ENCODE measurements at regions not wholly inside any gene's neighbourhood (a gene's known extent, or its start where the extent isn't known, plus 50 kb on each side); places are given as distances from the start of the nearest gene placed in this dataset.

DNA sequence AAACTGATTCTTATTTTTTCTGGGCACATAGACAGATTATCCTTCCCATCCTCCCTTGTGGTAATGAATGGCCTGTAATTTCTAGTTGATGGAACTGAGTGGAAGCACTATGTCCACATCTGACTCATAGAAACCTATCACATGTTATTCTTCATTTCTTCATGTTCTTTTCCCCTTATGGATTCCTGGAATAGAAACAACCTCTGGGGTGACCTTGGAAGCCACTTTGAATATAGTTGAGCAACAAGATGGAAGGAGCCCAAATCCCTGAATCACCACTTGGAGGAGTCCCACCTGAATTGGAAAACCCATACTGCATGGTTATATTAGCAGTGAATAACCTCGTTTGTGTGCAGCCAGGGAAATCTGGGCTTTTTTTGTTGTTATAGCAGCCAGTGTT, 137.8 kb downstream of the MID1IP1 start:
- Histone ChIP-seq H3K9me3 (ENCODE audit: control insufficient read depth in 4 of 4, low read length in 3 of 4) (peaks cover 0 to 3% (median 0%) of the 10 kb centered on the region in 4 donors), H3K27ac (ENCODE audit: low read depth in 1 of 2, low read length in 2 of 2) (no peak overlapping the region), H3K4me3 (ENCODE audit: low read depth in 1 of 3, low read length in 3 of 3) (no peak overlapping the region), H3K9ac (ENCODE audit: low read depth in 1 of 2, low read length in 2 of 2) (no peak overlapping the region), H3K27me3 (ENCODE audit: control insufficient read depth in 4 of 4, insufficient read depth in 4 of 4, low read length in 3 of 4) (peaks cover 0 to 7% (median 0%) of the 10 kb centered on the region in 4 donors), H3K4me1 (ENCODE audit: control insufficient read depth in 4 of 4, insufficient read depth in 4 of 4, low read length in 3 of 4) (peaks cover 0 to 25% (median 20%) of the 10 kb centered on the region in 4 donors), H3K36me3 (ENCODE audit: control insufficient read depth in 4 of 4, insufficient read depth in 3 of 4, low read depth in 1 of 4, low read length in 3 of 4) (no peaks in the 10 kb centered on the region)
- TF ChIP-seq RAD21 (IDR thresholded peaks at IDR 0.05) = peak in 1 of 2 donors; percentile 27
- peak; percentile 25 for TF ChIP-seq YY1 (IDR thresholded peaks at IDR 0.05)
- peak in 1 of 2 donors; percentile 84 for TF ChIP-seq JUND (IDR thresholded peaks at IDR 0.05)
- TF ChIP-seq FOXA2 (IDR thresholded peaks at IDR 0.05) = peak; percentile 71
- TF ChIP-seq, protein P1, sequence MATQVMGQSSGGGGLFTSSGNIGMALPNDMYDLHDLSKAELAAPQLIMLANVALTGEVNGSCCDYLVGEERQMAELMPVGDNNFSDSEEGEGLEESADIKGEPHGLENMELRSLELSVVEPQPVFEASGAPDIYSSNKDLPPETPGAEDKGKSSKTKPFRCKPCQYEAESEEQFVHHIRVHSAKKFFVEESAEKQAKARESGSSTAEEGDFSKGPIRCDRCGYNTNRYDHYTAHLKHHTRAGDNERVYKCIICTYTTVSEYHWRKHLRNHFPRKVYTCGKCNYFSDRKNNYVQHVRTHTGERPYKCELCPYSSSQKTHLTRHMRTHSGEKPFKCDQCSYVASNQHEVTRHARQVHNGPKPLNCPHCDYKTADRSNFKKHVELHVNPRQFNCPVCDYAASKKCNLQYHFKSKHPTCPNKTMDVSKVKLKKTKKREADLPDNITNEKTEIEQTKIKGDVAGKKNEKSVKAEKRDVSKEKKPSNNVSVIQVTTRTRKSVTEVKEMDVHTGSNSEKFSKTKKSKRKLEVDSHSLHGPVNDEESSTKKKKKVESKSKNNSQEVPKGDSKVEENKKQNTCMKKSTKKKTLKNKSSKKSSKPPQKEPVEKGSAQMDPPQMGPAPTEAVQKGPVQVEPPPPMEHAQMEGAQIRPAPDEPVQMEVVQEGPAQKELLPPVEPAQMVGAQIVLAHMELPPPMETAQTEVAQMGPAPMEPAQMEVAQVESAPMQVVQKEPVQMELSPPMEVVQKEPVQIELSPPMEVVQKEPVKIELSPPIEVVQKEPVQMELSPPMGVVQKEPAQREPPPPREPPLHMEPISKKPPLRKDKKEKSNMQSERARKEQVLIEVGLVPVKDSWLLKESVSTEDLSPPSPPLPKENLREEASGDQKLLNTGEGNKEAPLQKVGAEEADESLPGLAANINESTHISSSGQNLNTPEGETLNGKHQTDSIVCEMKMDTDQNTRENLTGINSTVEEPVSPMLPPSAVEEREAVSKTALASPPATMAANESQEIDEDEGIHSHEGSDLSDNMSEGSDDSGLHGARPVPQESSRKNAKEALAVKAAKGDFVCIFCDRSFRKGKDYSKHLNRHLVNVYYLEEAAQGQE (IDR thresholded peaks at IDR 0.05) = no peak
- peak in 1 of 2 donors; percentile 17 for TF ChIP-seq EGR1 (IDR thresholded peaks at IDR 0.05; ENCODE audit: low read depth in 2 of 2)
- no peak for TF ChIP-seq ATF3 (IDR thresholded peaks at IDR 0.05)
- no peak for TF ChIP-seq TAF1 (conservative IDR thresholded peaks at IDR 0.05)
- TF ChIP-seq RXRA (IDR thresholded peaks at IDR 0.05) = peak; percentile 41 to 75
- peak; percentile 60 for TF ChIP-seq FOXA1 (IDR thresholded peaks at IDR 0.05)
- TF ChIP-seq NR2F2 (IDR thresholded peaks at IDR 0.05) = no peak
- TF ChIP-seq CTCF (IDR thresholded peaks at IDR 0.05; ENCODE audit: low read depth, low read length, missing input control) = no peak
- peak; percentile 14 for TF ChIP-seq MAX (IDR thresholded peaks at IDR 0.05)
- TF ChIP-seq GABPA (IDR thresholded peaks at IDR 0.05 in 1 of 2, conservative IDR thresholded peaks at IDR 0.05 in 1 of 2) = no peak
- peak; percentile 27 for TF ChIP-seq ZBTB33 (IDR thresholded peaks at IDR 0.05)
- TF ChIP-seq HNF4G (IDR thresholded peaks at IDR 0.05) = no peak
- TF ChIP-seq HNF4A (conservative IDR thresholded peaks at IDR 0.05) = peak; percentile 15 to 64
- TF ChIP-seq SP1 (IDR thresholded peaks at IDR 0.05) = peak; percentile 26
- 36% methylated on average over 1 of the region's 1 CpG for WGBS
- no peak for DNase-seq (ENCODE audit: low spot score)
